ENCODE measurements at regions not wholly inside any gene's neighbourhood (a gene's known extent, or its start where the extent isn't known, plus 50 kb on each side); places are given as distances from the start of the nearest gene placed in this dataset.
"Not testable (repeated sequence)": the region's sequence is repeated elsewhere in the genome, so short reads cannot be mapped to it uniquely, and the experiment has no call there.

GRCh38 chr10:85284778-85285770, 956.7 kb downstream of the CCSER2 start:
- DNase-seq (ENCODE audit: extremely low read depth in 1 of 2, low read depth in 1 of 2): no peak

DNA sequence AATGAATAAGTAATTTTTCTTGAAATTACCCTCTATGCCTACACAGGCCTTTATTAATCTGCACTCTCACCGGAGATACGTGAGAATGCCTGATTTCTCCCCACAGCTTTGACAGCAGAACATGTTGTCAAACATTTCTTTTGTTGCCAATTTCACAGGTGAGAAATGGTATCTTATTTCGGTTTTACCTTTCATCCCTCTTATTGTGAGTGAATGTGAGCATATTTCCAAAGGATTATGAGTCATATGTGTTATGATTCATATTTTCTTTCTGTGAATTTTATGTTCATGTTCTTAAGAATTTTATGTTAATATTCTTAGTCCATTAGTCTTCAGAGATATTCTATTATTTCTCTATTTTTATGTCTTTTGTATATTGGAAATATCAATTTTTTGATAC, 965.1 kb downstream of the CCSER2 start:
- no peak for DNase-seq (ENCODE audit: extremely low read depth in 1 of 2, low read depth in 1 of 2)

DNA sequence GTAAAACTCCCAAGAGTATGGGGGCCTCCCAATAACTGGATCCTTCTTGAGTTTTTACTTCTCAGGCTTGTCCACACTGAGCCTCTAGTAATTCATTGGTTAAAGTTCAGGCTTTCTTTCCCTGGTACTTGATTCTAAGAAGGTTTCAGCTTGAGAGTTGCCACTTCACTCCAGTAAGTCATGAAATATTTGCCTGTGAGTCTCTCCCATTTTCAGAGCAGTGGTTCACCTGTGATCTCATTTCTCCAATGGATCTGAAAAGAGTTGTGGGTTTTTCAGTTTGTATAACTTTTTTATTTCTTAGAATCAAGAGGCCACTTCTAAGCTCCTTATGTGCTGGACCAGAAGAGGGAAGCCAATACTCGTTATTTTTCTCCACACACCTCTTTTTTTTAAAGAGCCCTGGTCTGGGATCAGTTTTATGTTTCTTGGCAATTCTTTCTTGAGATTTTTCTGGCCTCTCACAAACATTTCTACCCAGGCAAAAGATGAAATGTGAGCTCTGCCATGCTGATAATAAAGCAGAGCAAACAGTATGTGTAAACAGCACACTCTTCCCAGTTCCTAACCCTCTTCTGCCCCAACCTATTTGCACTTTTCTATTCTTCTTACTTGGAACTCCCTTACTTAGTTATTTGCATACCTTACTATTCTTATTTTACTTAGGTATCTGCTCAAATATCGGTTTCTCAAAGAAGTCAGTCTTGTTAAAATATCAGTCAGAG, 983.4 kb downstream of the CCSER2 start:
- DNase-seq (ENCODE audit: extremely low read depth in 1 of 2, low read depth in 1 of 2): no peak

GRCh38 chr10:85315657-85316056, 987.3 kb downstream of the CCSER2 start:
- no peak for DNase-seq (ENCODE audit: extremely low read depth in 1 of 2, low read depth in 1 of 2)

DNA sequence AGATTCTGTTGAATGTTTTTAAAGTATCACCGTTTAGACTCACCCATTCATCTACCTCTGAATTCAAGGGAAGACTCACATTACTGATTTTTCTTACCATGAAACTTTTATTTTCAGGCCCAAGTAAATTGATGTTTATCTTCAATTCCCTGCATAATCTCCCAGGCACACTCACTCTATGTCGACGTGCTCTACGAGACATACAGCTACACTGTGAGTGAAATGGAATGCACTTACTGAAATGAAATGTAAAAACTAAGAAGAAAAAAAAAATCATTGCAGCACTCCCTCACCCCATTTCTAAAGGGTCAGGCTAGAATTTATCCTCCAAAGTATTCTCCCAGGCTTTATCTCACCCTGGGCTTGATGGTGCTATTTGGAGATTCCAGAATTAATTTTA, 987.9 kb downstream of the CCSER2 start:
- DNase-seq (ENCODE audit: extremely low read depth in 1 of 2, low read depth in 1 of 2): no peak

DNA sequence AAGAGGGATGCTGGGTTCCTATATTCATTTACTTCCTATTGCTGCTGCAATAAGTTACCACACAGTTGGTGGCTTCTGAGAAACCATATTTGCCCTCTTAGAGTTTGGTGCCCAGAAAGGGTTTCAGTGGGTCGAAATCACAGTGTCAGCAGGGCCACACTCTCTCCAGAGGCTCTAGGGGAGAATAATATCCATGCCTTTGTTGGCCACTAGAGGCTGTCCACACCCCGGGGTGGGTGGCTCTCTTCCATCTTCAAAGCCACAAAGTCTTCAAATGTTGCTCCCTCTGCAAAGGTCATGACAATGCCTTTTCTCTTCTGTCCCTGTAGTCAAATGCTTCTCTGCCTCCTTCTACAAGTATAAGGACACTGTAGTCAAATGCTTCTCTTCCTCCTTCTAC, 989.4 kb downstream of the CCSER2 start:
- DNase-seq (ENCODE audit: extremely low read depth in 1 of 2, low read depth in 1 of 2): no peak

GRCh38 chr10:85318809-85319807, 990.7 kb downstream of the CCSER2 start:
- DNase-seq (ENCODE audit: extremely low read depth in 1 of 2, low read depth in 1 of 2): no peak

- no peak for DNase-seq (ENCODE audit: extremely low read depth in 1 of 2, low read depth in 1 of 2)
These were observed 991.4 kb downstream of the CCSER2 start for GRCh38 chr10:85319826-85320225.

DNA sequence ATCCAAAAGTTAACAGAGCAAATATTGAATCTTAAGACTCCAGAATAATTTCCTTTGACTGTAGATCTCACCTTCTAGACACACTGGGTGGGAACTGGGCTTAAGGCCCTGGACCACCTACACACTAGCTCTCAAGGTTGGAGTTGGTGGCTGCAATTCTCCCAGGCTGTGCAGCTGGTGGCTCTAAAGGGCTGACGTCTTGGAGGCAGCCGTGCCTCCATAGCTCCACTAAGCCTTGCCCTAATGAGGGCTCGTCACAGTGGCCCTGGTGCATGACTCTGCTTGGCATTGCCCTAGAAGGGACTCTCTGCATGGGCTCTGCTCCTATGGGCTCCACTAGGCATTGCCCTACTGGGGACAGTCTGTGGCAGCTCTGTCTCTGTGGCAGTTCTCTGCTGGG, 1005.2 kb downstream of the CCSER2 start:
- no peak for DNase-seq (ENCODE audit: extremely low read depth in 1 of 2, low read depth in 1 of 2)

GRCh38 chr10:85362401-85362800, 1004.2 kb downstream of the GRID1 start:
- no peak for DNase-seq (ENCODE audit: extremely low read depth in 1 of 2, low read depth in 1 of 2)

DNA sequence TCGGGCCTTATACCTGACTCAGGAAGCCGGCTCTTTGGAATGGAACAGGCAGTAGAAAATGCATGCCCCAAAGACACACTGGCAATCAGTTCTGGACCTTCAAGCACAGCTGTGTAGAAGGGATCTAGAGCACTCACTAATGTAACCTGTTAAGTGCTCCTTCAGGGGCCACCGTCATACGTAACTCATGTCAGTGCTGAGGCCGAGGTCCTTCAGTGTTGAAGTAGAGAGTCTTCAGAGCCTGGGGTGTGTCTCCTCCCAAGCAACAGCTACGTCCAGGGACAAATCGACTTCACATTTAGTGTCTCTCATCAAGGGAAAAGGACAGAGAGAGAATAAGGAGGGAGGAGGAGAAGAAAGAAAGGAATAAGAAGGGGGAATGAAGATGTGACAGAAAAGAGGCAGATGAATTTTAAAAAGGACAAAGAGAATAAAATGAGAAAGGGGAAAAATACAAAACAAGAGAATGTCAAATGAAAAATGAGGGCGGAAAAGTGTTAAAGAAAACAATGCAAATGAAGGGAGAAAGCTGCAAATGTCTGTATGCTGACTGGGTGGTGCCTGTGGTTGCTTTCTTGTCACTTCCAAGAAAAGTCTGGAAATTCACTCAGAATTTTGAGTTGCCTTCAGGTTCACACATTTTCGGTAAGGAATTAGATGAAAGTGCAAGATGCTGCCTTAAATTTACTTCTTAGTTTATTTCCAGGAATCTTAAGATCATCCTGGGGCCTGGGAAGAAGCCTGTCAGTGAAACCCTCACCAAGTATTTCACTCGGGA, 989.4 kb downstream of the GRID1 start:
- DNase-seq (ENCODE audit: extremely low read depth in 1 of 2, low read depth in 1 of 2): no peak

DNA sequence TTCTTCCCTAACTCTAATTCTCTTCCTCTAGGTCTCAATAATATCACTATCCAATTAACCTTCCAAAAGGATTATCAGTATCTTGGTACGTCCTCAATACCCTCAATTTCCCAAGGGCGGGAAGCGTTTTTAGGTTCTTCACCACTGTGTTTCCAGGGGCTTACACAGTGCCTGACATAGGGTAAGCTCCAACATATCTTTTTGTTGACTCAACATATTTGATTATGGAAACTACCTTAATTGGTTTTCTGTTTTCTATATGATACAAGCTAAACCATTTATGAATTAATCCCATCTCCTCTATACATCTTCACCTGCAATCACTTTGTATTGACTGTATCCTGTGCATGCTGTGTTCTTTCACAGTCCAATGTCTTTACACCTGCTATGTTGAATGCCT, 987.3 kb downstream of the GRID1 start:
- no peak for DNase-seq (ENCODE audit: extremely low read depth in 1 of 2, low read depth in 1 of 2)

DNA sequence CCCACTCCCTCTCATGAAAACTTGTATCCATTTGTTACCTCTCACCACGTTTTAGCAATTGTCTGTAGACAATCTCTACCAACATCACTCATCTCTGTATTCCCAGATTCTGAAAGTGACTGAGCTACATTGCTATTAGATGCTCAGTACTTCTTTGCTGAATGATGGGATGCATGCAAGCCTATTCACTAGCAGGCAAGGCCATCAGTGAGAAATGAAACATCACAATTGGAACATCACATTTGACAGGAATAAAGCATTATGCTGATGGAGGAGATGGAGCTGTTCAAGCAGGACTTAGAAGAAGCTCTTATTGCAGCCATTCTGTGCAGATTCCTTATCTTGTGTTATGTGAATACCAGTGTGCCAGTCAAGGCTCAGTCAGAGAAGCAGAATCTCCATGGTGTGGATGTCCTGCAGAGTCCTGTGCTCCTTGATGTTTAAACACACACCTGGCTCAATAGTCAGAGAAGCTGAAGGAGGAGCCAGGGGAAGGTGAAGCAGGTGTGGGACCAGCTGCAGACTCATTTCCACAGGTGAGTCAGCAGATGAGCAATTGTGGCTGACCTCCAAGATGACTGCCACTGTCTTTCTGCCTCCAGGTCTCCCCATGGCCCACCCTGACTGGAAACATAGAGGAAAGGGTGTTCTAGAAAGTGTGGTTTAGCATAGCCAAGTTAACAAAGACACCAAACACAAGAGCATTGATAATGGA, 965.5 kb downstream of the GRID1 start:
- no peak for DNase-seq (ENCODE audit: extremely low read depth in 1 of 2, low read depth in 1 of 2)

DNA sequence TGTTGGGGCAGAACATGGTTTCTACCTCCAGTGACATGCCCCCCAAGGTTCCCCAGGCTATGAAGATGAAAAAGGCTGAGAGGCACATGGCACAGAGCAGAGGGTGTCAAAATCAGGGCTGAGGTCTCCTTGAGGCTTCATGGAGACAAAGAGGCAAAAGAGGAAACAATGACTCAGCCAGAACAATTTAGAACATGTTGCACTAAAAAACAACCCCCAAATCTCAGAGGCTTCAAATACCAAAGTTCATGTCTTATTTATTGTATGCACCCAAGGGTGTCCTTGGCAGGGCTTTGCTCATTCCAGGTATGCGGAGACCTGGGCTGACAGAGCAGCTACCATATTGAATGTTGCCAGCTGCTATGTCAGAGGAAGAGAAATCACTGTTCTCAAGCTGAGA, 964.1 kb downstream of the GRID1 start:
- no peak for DNase-seq (ENCODE audit: extremely low read depth in 1 of 2, low read depth in 1 of 2)

- no peak for DNase-seq (ENCODE audit: extremely low read depth in 1 of 2, low read depth in 1 of 2)
These were observed 959.5 kb downstream of the GRID1 start for GRCh38 chr10:85407088-85407487.

DNA sequence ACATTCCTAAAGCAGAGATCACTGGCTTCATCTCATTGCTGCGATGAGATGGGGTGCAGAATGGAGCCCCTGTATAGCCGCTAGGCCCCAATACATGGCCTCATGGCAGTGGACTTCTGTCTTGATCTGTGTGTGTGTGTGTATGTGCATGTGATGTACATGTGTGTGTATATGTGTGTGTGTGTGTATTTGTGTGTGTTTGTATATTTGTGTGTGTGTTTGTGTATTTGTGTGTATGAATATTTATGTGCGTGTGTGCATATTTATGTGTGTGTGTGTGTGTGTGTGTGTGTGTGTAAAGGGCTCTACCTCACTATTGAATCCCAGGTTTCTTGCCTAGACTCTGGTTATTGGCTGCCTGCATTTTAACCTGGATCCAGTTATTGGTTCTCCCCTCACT, 958.2 kb downstream of the GRID1 start:
- DNase-seq (ENCODE audit: extremely low read depth in 1 of 2, low read depth in 1 of 2): no peak

GRCh38 chr10:85410586-85410985, 956.0 kb downstream of the GRID1 start:
- not testable (repeated sequence) for DNase-seq (ENCODE audit: extremely low read depth in 1 of 2, low read depth in 1 of 2)

DNA sequence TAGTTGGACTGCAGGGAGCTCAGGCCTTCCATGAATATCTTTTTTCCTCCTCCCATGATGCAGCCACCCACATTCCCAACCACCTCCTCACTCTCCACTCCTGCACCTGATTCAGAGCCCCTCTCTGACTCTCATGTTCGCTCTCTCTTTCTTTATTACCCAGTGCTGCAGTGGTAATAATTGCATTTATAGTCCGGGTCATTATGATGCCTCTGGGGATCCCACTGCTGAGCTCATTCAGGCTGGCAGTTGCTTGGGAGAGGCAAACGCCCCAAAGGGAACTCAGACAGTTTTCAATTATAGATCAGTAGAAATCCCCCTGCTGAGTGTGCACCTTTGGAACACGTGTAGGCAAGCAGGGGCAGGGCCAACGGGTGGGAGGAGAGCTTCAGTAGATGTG, 953.0 kb downstream of the GRID1 start:
- no peak for DNase-seq (ENCODE audit: extremely low read depth in 1 of 2, low read depth in 1 of 2)

- DNase-seq (ENCODE audit: extremely low read depth in 1 of 2, low read depth in 1 of 2): no peak
These were observed 945.9 kb downstream of the GRID1 start for GRCh38 chr10:85420501-85421191.

Measured in stimulated activated CD8-positive, alpha-beta memory T cell treated with anti-CD3 and anti-CD28 coated beads, Interleukin-7, amount 100 ng/mL, for 48 hours (primary cell).